Lower leg skin (tissue), 3 donors: ENCODE measurements at regions not wholly inside any gene's neighbourhood (a gene's known extent, or its start where the extent isn't known, plus 50 kb on each side); places are given as distances from the start of the nearest gene placed in this dataset.

Experiments used
- CTCF ChIP-seq, 3 donors: fragments of 450-650 bp; IDR thresholded peaks; one replicate each; pipeline ENCODE4 v1.5.1; 2016; ENCODE audit warnings: antibody characterized with exemption in 3 of 3, mild to moderate bottlenecking in 3 of 3, moderate library complexity in 2 of 3
- POLR2A ChIP-seq, 2 donors: fragments of 450-650 bp; IDR thresholded peaks; one replicate each; pipeline ENCODE4 v1.6.1; 2016 to 2017; ENCODE audit warnings: antibody characterized with exemption in 2 of 2, mild to moderate bottlenecking in 1 of 2, moderate library complexity in 1 of 2

GRCh38 chr2:172242471-172242870, 139.8 kb upstream of the DLX2 start:
- TF ChIP-seq CTCF (IDR thresholded peaks at IDR 0.05) (no peak), POLR2A (IDR thresholded peaks at IDR 0.05) (no peak)
